ENCODE measurements at regions not wholly inside any gene's neighbourhood (a gene's known extent, or its start where the extent isn't known, plus 50 kb on each side); places are given as distances from the start of the nearest gene placed in this dataset.

GRCh38 chr2:67771380-67771779 is 291.4 kb downstream of the C1D start:
- Histone ChIP-seq H3K4me2 (ENCODE audit: low read depth, low read length) (no peak overlapping the region), H2AFZ (ENCODE audit: low read length) (no peak overlapping the region), H3K9ac (ENCODE audit: insufficient read depth, low read depth, low read length) (no peak overlapping the region), H3K4me1 (ENCODE audit: insufficient read depth, low read length) (no peaks in the 10 kb centered on the region), H4K20me1 (ENCODE audit: insufficient read depth, low read length) (no peaks in the 10 kb centered on the region), H3K9me3 (ENCODE audit: low read length) (no peaks in the 10 kb centered on the region), H3K79me2 (ENCODE audit: insufficient read depth, low read length) (no peaks in the 10 kb centered on the region), H3K27ac (ENCODE audit: extremely low read length, insufficient read depth, low read length) (no peak overlapping the region), H3K27me3 (ENCODE audit: control insufficient read depth in 1 of 2, insufficient read depth in 2 of 2, low read length in 2 of 2) (no peaks in the 10 kb centered on the region), H3K36me3 (replicated peaks in 1 of 2; ENCODE audit: control insufficient read depth in 1 of 2, insufficient read depth in 2 of 2, low read length in 2 of 2) (no peaks in the 10 kb centered on the region), H3K4me3 (replicated peaks in 1 of 3; ENCODE audit: insufficient read depth in 1 of 3, low read depth in 2 of 3, low read length in 3 of 3) (no peak overlapping the region)
- 30% methylated on average over 3 of the region's 3 CpGs for WGBS (ENCODE audit: low lambda C conversion rate)
- DNase-seq (ENCODE audit: low spot score) (no peak), FAIRE-seq (no peak), ATAC-seq (no peak)
- CTCF ChIA-PET (ENCODE audit: low intra/inter-chr PET ratio, low total read pairs): no interaction called here
- peak; percentile 25 to 55; a peak in 2 of 4 replicates for TF ChIP-seq MAFK (conservative IDR thresholded peaks at IDR 0.05 in 1 of 2, IDR thresholded peaks at IDR 0.05 in 1 of 2; ENCODE audit: low read length in 2 of 2)
- TF ChIP-seq ZNF350 (CRISPR knock-in tag; IDR thresholded peaks at IDR 0.05; ENCODE audit: borderline replicate concordance, low read depth): no peak
- TF ChIP-seq MAFF (IDR thresholded peaks at IDR 0.05; ENCODE audit: low read depth, low read length): peak; percentile 32; the same call in 1 of the 2 replicates
- intact Hi-C loops (cut with micrococcal nuclease; ENCODE audit: unreplicated experiment): no loop called here
- POLR2A ChIA-PET: no interaction called here
- in situ Hi-C loops (cut with HindIII; ENCODE audit: extremely low pct_ligation_motif_present, low pct_unique_long_range_greater_than_20kb): no loop called here
- BruUV-seq (replicated peaks): no TSS peak

- BruUV-seq (replicated peaks): no TSS peak
- ATAC-seq: no peak
Observed at GRCh38 chr2:67772216-67773170, 290.3 kb downstream of the C1D start.

More at GRCh38 chr2:67772216-67773170, 290.3 kb downstream of the C1D start:
- intact Hi-C loops (cut with micrococcal nuclease; ENCODE audit: unreplicated experiment) (no loop called here), in situ Hi-C loops (cut with HindIII; ENCODE audit: extremely low pct_ligation_motif_present, low pct_unique_long_range_greater_than_20kb) (no loop called here)
- Histone ChIP-seq H3K79me2 (ENCODE audit: insufficient read depth, low read length) (no peaks in the 10 kb centered on the region), H3K27me3 (ENCODE audit: control insufficient read depth in 1 of 2, insufficient read depth in 2 of 2, low read length in 2 of 2) (no peaks in the 10 kb centered on the region), H3K4me1 (ENCODE audit: insufficient read depth, low read length) (no peaks in the 10 kb centered on the region), H4K20me1 (ENCODE audit: insufficient read depth, low read length) (no peaks in the 10 kb centered on the region), H3K4me2 (ENCODE audit: low read depth, low read length) (no peak overlapping the region), H3K9ac (ENCODE audit: insufficient read depth, low read depth, low read length) (no peak overlapping the region), H3K9me3 (ENCODE audit: low read length) (no peaks in the 10 kb centered on the region), H2AFZ (ENCODE audit: low read length) (no peak overlapping the region), H3K27ac (ENCODE audit: extremely low read length, insufficient read depth, low read length) (no peak overlapping the region), H3K36me3 (replicated peaks in 1 of 2; ENCODE audit: control insufficient read depth in 1 of 2, insufficient read depth in 2 of 2, low read length in 2 of 2) (no peaks in the 10 kb centered on the region), H3K4me3 (replicated peaks in 1 of 3; ENCODE audit: insufficient read depth in 1 of 3, low read depth in 2 of 3, low read length in 3 of 3) (no peak overlapping the region)
- CTCF ChIA-PET (ENCODE audit: low intra/inter-chr PET ratio, low total read pairs): no interaction called here
- TF ChIP-seq ATF7 (IDR thresholded peaks at IDR 0.05): peak; percentile 71; the same call in 1 of the 2 replicates
- TF ChIP-seq ATF7 (CRISPR knock-in tag; IDR thresholded peaks at IDR 0.05): no peak
- TF ChIP-seq BORCS8-MEF2B (CRISPR knock-in tag; IDR thresholded peaks at IDR 0.05): no peak
- no peak for TF ChIP-seq KMT2A (CRISPR knock-in tag; IDR thresholded peaks at IDR 0.05)
- TF ChIP-seq CEBPB (IDR thresholded peaks at IDR 0.05; ENCODE audit: borderline replicate concordance, low read depth, low read length): peak; percentile 77
- TF ChIP-seq ATF5 (CRISPR knock-in tag; IDR thresholded peaks at IDR 0.05; ENCODE audit: low read depth): no peak
- DNase-seq (ENCODE audit: low spot score): no peak
- WGBS (ENCODE audit: low lambda C conversion rate): 29% methylated on average over 9 of the region's 9 CpGs
- POLR2A ChIA-PET: no interaction called here
- FAIRE-seq: no peak
